ENCODE measurements at regions not wholly inside any gene's neighbourhood (a gene's known extent, or its start where the extent isn't known, plus 50 kb on each side); places are given as distances from the start of the nearest gene placed in this dataset.

- Histone ChIP-seq H3K27ac (no peak overlapping the region), H3K4me1 (replicated peaks; ENCODE audit: insufficient read depth) (no peaks in the 10 kb centered on the region), H3K27me3 (ENCODE audit: insufficient read depth, low read depth) (peaks cover 5% of the 10 kb centered on the region; the same call in 1 of the 2 replicates), H2AFZ (no peak overlapping the region), H3K9me3 (ENCODE audit: insufficient read depth, low read depth) (no peaks in the 10 kb centered on the region), H4K20me1 (ENCODE audit: insufficient read depth) (no peaks in the 10 kb centered on the region), H3F3A (ENCODE audit: insufficient read depth, low read depth) (no peaks in the 10 kb centered on the region), H3K79me2 (ENCODE audit: low read depth) (no peaks in the 10 kb centered on the region), H3K4me2 (no peak overlapping the region), H3K4me3 (no peak overlapping the region), H3K9me2 (ENCODE audit: insufficient read depth) (no peaks in the 10 kb centered on the region), H3K36me3 (ENCODE audit: low read depth) (no peaks in the 10 kb centered on the region)
- no TSS peak for BruUV-seq (replicated peaks)
- intact Hi-C loops (cut with micrococcal nuclease; ENCODE audit: unreplicated experiment) = no loop called here
- POLR2A ChIA-PET (ENCODE audit: unreplicated experiment) = no interaction called here
- CTCF ChIA-PET = no interaction called here
- DNase-seq = no peak
- TF ChIP-seq CTCF (conservative IDR thresholded peaks at IDR 0.05) = no peak
- TF ChIP-seq EZH2 (IDR thresholded peaks at IDR 0.05; ENCODE audit: low read depth) = no peak
Measured at GRCh38 chrX:69257499-69258127, 92.4 kb upstream of the PJA1 start.

GRCh38 chrX:69256291-69256565 is 91.0 kb upstream of the PJA1 start:
- Histone ChIP-seq H3K4me2 (no peak overlapping the region), H3K4me3 (no peak overlapping the region), H3K9me2 (ENCODE audit: insufficient read depth) (no peaks in the 10 kb centered on the region), H3K27ac (no peak overlapping the region), H2AFZ (no peak overlapping the region), H3K4me1 (replicated peaks; ENCODE audit: insufficient read depth) (no peaks in the 10 kb centered on the region), H4K20me1 (ENCODE audit: insufficient read depth) (no peaks in the 10 kb centered on the region), H3K79me2 (ENCODE audit: low read depth) (no peaks in the 10 kb centered on the region), H3K36me3 (ENCODE audit: low read depth) (no peaks in the 10 kb centered on the region), H3K9me3 (ENCODE audit: insufficient read depth, low read depth) (no peaks in the 10 kb centered on the region), H3K27me3 (ENCODE audit: insufficient read depth, low read depth) (0 out of 2 replicates have a peak, but pooled peaks cover 5% of the 10 kb centered on the region), H3F3A (ENCODE audit: insufficient read depth, low read depth) (no peaks in the 10 kb centered on the region)
- no TSS peak for BruUV-seq (replicated peaks)
- intact Hi-C loops (cut with micrococcal nuclease; ENCODE audit: unreplicated experiment) = no loop called here
- ChIA-PET CTCF (no interaction called here), POLR2A (ENCODE audit: unreplicated experiment) (no interaction called here)
- no peak for TF ChIP-seq EZH2 (IDR thresholded peaks at IDR 0.05; ENCODE audit: low read depth)
- no peak for TF ChIP-seq CTCF (conservative IDR thresholded peaks at IDR 0.05)
- no peak for DNase-seq

- no peaks in the 10 kb centered on the region for H3K36me3 ChIP-seq (ENCODE audit: low read depth)
- H3K4me1 ChIP-seq (replicated peaks; ENCODE audit: insufficient read depth) = no peaks in the 10 kb centered on the region
- no peaks in the 10 kb centered on the region for H3K27me3 ChIP-seq (ENCODE audit: insufficient read depth, low read depth)
- BruUV-seq (replicated peaks) = no TSS peak
- no peak overlapping the region for H2AFZ ChIP-seq
- H3K9me3 ChIP-seq (ENCODE audit: insufficient read depth, low read depth) = no peaks in the 10 kb centered on the region
- TF ChIP-seq CTCF (conservative IDR thresholded peaks at IDR 0.05) = no peak
- TF ChIP-seq EZH2 (IDR thresholded peaks at IDR 0.05; ENCODE audit: low read depth) = no peak
- CTCF ChIA-PET = no interaction called here
- H3K4me3 ChIP-seq = no peak overlapping the region
- H3K4me2 ChIP-seq = no peak overlapping the region
- POLR2A ChIA-PET (ENCODE audit: unreplicated experiment) = no interaction called here
- H4K20me1 ChIP-seq (ENCODE audit: insufficient read depth) = no peaks in the 10 kb centered on the region
- intact Hi-C loops (cut with micrococcal nuclease; ENCODE audit: unreplicated experiment) = no loop called here
- H3F3A ChIP-seq (ENCODE audit: insufficient read depth, low read depth) = no peaks in the 10 kb centered on the region
- no peaks in the 10 kb centered on the region for H3K79me2 ChIP-seq (ENCODE audit: low read depth)
- H3K9me2 ChIP-seq (ENCODE audit: insufficient read depth) = no peaks in the 10 kb centered on the region
- DNase-seq = no peak
- H3K27ac ChIP-seq = no peak overlapping the region
Measured at GRCh38 chrX:69255441-69256290, 90.4 kb upstream of the PJA1 start.

Measured in PC-9 (cell line).